ENCODE measurements at regions not wholly inside any gene's neighbourhood (a gene's known extent, or its start where the extent isn't known, plus 50 kb on each side); places are given as distances from the start of the nearest gene placed in this dataset.
"Not testable (repeated sequence)": the region's sequence is repeated elsewhere in the genome, so short reads cannot be mapped to it uniquely, and the experiment has no call there.

GRCh38 chr4:75126870-75127269, 194.0 kb downstream of the PARM1 start:
- TF ChIP-seq CTCF, POLR2A (IDR thresholded peaks at IDR 0.05): not testable (repeated sequence)

All from testis (tissue), 2 donors.